HG03097 (cell line): ENCODE measurements at regions not wholly inside any gene's neighbourhood (a gene's known extent, or its start where the extent isn't known, plus 50 kb on each side); places are given as distances from the start of the nearest gene placed in this dataset.

Experiments used
- ATAC-seq: cut with Tn5 transposase; IDR thresholded peaks from one replicate; pipeline ENCODE4 v1.9.1; 2021; ENCODE audit not compliant: unreplicated experiment, low FRiP score

- no peak for ATAC-seq
Measured at GRCh38 chr6:126600258-126600916, 260.5 kb downstream of the CENPW start.

GRCh38 chr6:126603410-126603809 is 263.5 kb downstream of the CENPW start:
- no peak for ATAC-seq

- ATAC-seq = no peak
Measured at GRCh38 chr6:126605089-126605488, 265.2 kb downstream of the CENPW start.

- ATAC-seq = no peak
Measured at GRCh38 chr6:126607289-126607688, 267.4 kb downstream of the CENPW start.

- ATAC-seq = no peak
Measured at GRCh38 chr6:126608681-126609080, 268.8 kb downstream of the CENPW start.

GRCh38 chr6:126614642-126615504 is 275.0 kb downstream of the CENPW start:
- ATAC-seq = no peak

GRCh38 chr6:126616866-126617265 is 277.0 kb downstream of the CENPW start:
- no peak for ATAC-seq

- no peak for ATAC-seq
Measured at GRCh38 chr6:126618639-126619343, 278.9 kb downstream of the CENPW start.

- no peak for ATAC-seq
Measured at GRCh38 chr6:126620719-126621118, 280.8 kb downstream of the CENPW start.

GRCh38 chr6:126625019-126625418 is 285.1 kb downstream of the CENPW start:
- no peak for ATAC-seq

- ATAC-seq = no peak
Measured at GRCh38 chr6:126628125-126628524, 288.2 kb downstream of the CENPW start.

- ATAC-seq = no peak
Measured at GRCh38 chr6:126631363-126631762, 291.4 kb downstream of the CENPW start.

- no peak for ATAC-seq
Measured at GRCh38 chr6:126632271-126632670, 292.4 kb downstream of the CENPW start.

- ATAC-seq = no peak
Measured at GRCh38 chr6:126633373-126633772, 293.5 kb downstream of the CENPW start.

GRCh38 chr6:126640356-126640755 is 300.4 kb downstream of the CENPW start:
- no peak for ATAC-seq

- no peak for ATAC-seq
Measured at GRCh38 chr6:126640921-126641320, 301.0 kb downstream of the CENPW start.

- no peak for ATAC-seq
Measured at GRCh38 chr6:126641641-126642040, 301.7 kb downstream of the CENPW start.

- ATAC-seq = no peak
Measured at GRCh38 chr6:126643352-126643751, 303.4 kb downstream of the CENPW start.

GRCh38 chr6:126650931-126651330 is 311.0 kb downstream of the CENPW start:
- ATAC-seq = no peak

GRCh38 chr6:126657561-126658175 is 317.8 kb downstream of the CENPW start:
- ATAC-seq = no peak

- no peak for ATAC-seq
Measured at GRCh38 chr6:126660376-126660775, 320.5 kb downstream of the CENPW start.
